ENCODE measurements at regions not wholly inside any gene's neighbourhood (a gene's known extent, or its start where the extent isn't known, plus 50 kb on each side); places are given as distances from the start of the nearest gene placed in this dataset.

- TF ChIP-seq CTCF (IDR thresholded peaks at IDR 0.05) (no peak), POLR2A (IDR thresholded peaks at IDR 0.05) (no peak)
These were observed 210.5 kb upstream of the SHH start for GRCh38 chr7:156022483-156023459.

Data from esophagus squamous epithelium (tissue), 4 donors.